ENCODE measurements at regions not wholly inside any gene's neighbourhood (a gene's known extent, or its start where the extent isn't known, plus 50 kb on each side); places are given as distances from the start of the nearest gene placed in this dataset.

GRCh38 chr13:59126474-59126873, 1037.3 kb downstream of the DIAPH3 start:
- H3K27me3 ChIP-seq, result no peaks in the 10 kb centered on the region
- TF ChIP-seq CTCF (IDR thresholded peaks at IDR 0.05; ENCODE audit: low read depth, low read length), result no peak
- no peak overlapping the region for H3K4me3 ChIP-seq
- H3K27ac ChIP-seq, result no peak overlapping the region
- H3K9me3 ChIP-seq (ENCODE audit: low read depth), result no peaks in the 10 kb centered on the region
- peaks cover 10% of the 10 kb centered on the region for H3K4me1 ChIP-seq (ENCODE audit: low read depth)
- H3K36me3 ChIP-seq, result no peaks in the 10 kb centered on the region
- DNase-seq (ENCODE audit: low read depth in 1 of 2, low spot score in 1 of 2), result no peak

- Histone ChIP-seq H3K4me1 (ENCODE audit: low read depth) (no peaks in the 10 kb centered on the region), H3K36me3 (no peaks in the 10 kb centered on the region), H3K27ac (no peak overlapping the region), H3K27me3 (no peaks in the 10 kb centered on the region), H3K4me3 (no peak overlapping the region), H3K9me3 (ENCODE audit: low read depth) (no peaks in the 10 kb centered on the region)
- no peak for DNase-seq (ENCODE audit: low read depth in 1 of 2, low spot score in 1 of 2)
- no peak for TF ChIP-seq CTCF (IDR thresholded peaks at IDR 0.05; ENCODE audit: low read depth, low read length)
Measured at GRCh38 chr13:59133903-59134302, 1029.8 kb downstream of the DIAPH3 start.

GRCh38 chr13:59144700-59145099, 1019.0 kb downstream of the DIAPH3 start:
- H3K4me1 ChIP-seq (ENCODE audit: low read depth), result peaks cover 14% of the 10 kb centered on the region
- TF ChIP-seq CTCF (IDR thresholded peaks at IDR 0.05; ENCODE audit: low read depth, low read length), result no peak
- H3K27me3 ChIP-seq, result no peaks in the 10 kb centered on the region
- no peaks in the 10 kb centered on the region for H3K36me3 ChIP-seq
- H3K4me3 ChIP-seq, result no peak overlapping the region
- H3K9me3 ChIP-seq (ENCODE audit: low read depth), result no peaks in the 10 kb centered on the region
- DNase-seq (ENCODE audit: low read depth in 1 of 2, low spot score in 1 of 2), result peak; percentile 9 to 77
- H3K27ac ChIP-seq, result no peak overlapping the region

- H3K4me1 ChIP-seq (ENCODE audit: low read depth), result peaks cover 14% of the 10 kb centered on the region
- no peak for DNase-seq (ENCODE audit: low read depth in 1 of 2, low spot score in 1 of 2)
- H3K27ac ChIP-seq, result no peak overlapping the region
- no peaks in the 10 kb centered on the region for H3K9me3 ChIP-seq (ENCODE audit: low read depth)
- no peaks in the 10 kb centered on the region for H3K27me3 ChIP-seq
- no peak for TF ChIP-seq CTCF (IDR thresholded peaks at IDR 0.05; ENCODE audit: low read depth, low read length)
- H3K36me3 ChIP-seq, result no peaks in the 10 kb centered on the region
- no peak overlapping the region for H3K4me3 ChIP-seq
Measured at GRCh38 chr13:59145381-59145780, 1018.3 kb downstream of the DIAPH3 start.

GRCh38 chr13:59157181-59157580, 1006.5 kb downstream of the DIAPH3 start:
- Histone ChIP-seq H3K4me3 (no peak overlapping the region), H3K4me1 (ENCODE audit: low read depth) (no peaks in the 10 kb centered on the region), H3K27me3 (no peaks in the 10 kb centered on the region), H3K9me3 (ENCODE audit: low read depth) (no peaks in the 10 kb centered on the region), H3K27ac (no peak overlapping the region), H3K36me3 (no peaks in the 10 kb centered on the region)
- TF ChIP-seq CTCF (IDR thresholded peaks at IDR 0.05; ENCODE audit: low read depth, low read length), result no peak
- no peak for DNase-seq (ENCODE audit: low read depth in 1 of 2, low spot score in 1 of 2)

- Histone ChIP-seq H3K27ac (no peak overlapping the region), H3K4me3 (no peak overlapping the region), H3K4me1 (ENCODE audit: low read depth) (peaks cover 7% of the 10 kb centered on the region), H3K27me3 (no peaks in the 10 kb centered on the region), H3K36me3 (no peaks in the 10 kb centered on the region), H3K9me3 (ENCODE audit: low read depth) (no peaks in the 10 kb centered on the region)
- no peak for DNase-seq (ENCODE audit: low read depth in 1 of 2, low spot score in 1 of 2)
- TF ChIP-seq CTCF (IDR thresholded peaks at IDR 0.05; ENCODE audit: low read depth, low read length), result no peak
Measured at GRCh38 chr13:59166174-59166573, 997.6 kb downstream of the DIAPH3 start.
